ENCODE measurements at regions not wholly inside any gene's neighbourhood (a gene's known extent, or its start where the extent isn't known, plus 50 kb on each side); places are given as distances from the start of the nearest gene placed in this dataset.

GRCh38 chr11:76728778-76729177 is 54.4 kb upstream of the TSKU start:
- 94% methylated on average over 1 of the region's 1 CpG for WGBS (ENCODE audit: missing lambda C conversion rate)
- TF ChIP-seq USF2 (IDR thresholded peaks at IDR 0.05) (no peak), EHMT2 (IDR thresholded peaks at IDR 0.05; ENCODE audit: low read depth) (no peak), TFCP2L1 (CRISPR knock-in tag; IDR thresholded peaks at IDR 0.05) (no peak), HEYL (CRISPR knock-in tag; IDR thresholded peaks at IDR 0.05) (no peak), ZFP36 (IDR thresholded peaks at IDR 0.05; ENCODE audit: borderline replicate concordance, partially characterized antibody) (no peak), GATA3 (IDR thresholded peaks at IDR 0.05; ENCODE audit: borderline replicate concordance) (no peak), JUN (IDR thresholded peaks at IDR 0.05) (no peak), CHD4 (IDR thresholded peaks at IDR 0.05; ENCODE audit: borderline replicate concordance) (no peak), CBX8 (IDR thresholded peaks at IDR 0.05) (no peak), ATOH8 (CRISPR knock-in tag; IDR thresholded peaks at IDR 0.05; ENCODE audit: low read depth) (no peak), CEBPB (IDR thresholded peaks at IDR 0.05) (no peak), KDM1A (IDR thresholded peaks at IDR 0.05; ENCODE audit: low read depth) (no peak), CBX2 (IDR thresholded peaks at IDR 0.05; ENCODE audit: borderline replicate concordance, low read depth) (no peak), MAX (IDR thresholded peaks at IDR 0.05) (no peak), POLR2A (IDR thresholded peaks at IDR 0.05; ENCODE audit: low read length) (no peak)
- FAIRE-seq (no peak), DNase-seq (ENCODE audit: low read depth in 1 of 2, low spot score in 1 of 2) (no peak), ATAC-seq (no peak)
- no peaks in the 10 kb centered on the region; the same call in 2 of the 3 replicates for H3K4me1 ChIP-seq
- POLR2A ChIA-PET = no interaction called here
- no peak overlapping the region for H3K4me3 ChIP-seq
- no peak overlapping the region for H3K27ac ChIP-seq
- no peaks in the 10 kb centered on the region for H3K9me3 ChIP-seq
- CTCF ChIA-PET = interaction anchor here (1.0 to 9.8 kb wide), 5 partner anchors 30 to 362 kb away, joined by 3 to 207 read pairs (median 3); no protein-coding TSS in a partner anchor
- H3K4me2 ChIP-seq = no peak overlapping the region

GRCh38 chr11:76729214-76729613 is 53.9 kb upstream of the TSKU start:
- WGBS (ENCODE audit: missing lambda C conversion rate) = 85% methylated on average over 1 of the region's 1 CpG
- no peak for TF ChIP-seq CHD4 (IDR thresholded peaks at IDR 0.05; ENCODE audit: borderline replicate concordance)
- no peak for TF ChIP-seq ZNF302 (CRISPR knock-in tag; IDR thresholded peaks at IDR 0.05)
- no peak for TF ChIP-seq CBX8 (IDR thresholded peaks at IDR 0.05)
- no peak for TF ChIP-seq CTCF (IDR thresholded peaks at IDR 0.05)
- TF ChIP-seq PHF8 (IDR thresholded peaks at IDR 0.05; ENCODE audit: borderline replicate concordance, low read depth) = no peak
- no peak for TF ChIP-seq ATOH8 (CRISPR knock-in tag; IDR thresholded peaks at IDR 0.05; ENCODE audit: low read depth)
- TF ChIP-seq RCOR1 (IDR thresholded peaks at IDR 0.05; ENCODE audit: low read depth, low read length) = no peak
- no peak for TF ChIP-seq MAZ (IDR thresholded peaks at IDR 0.05; ENCODE audit: borderline replicate concordance, low read depth, low read length)
- TF ChIP-seq EP300 (IDR thresholded peaks at IDR 0.05) = no peak
- no peak for TF ChIP-seq SREBF2 (IDR thresholded peaks at IDR 0.05)
- no peak for TF ChIP-seq CBX2 (IDR thresholded peaks at IDR 0.05; ENCODE audit: borderline replicate concordance, low read depth)
- no peak for TF ChIP-seq MAFK (IDR thresholded peaks at IDR 0.05; ENCODE audit: partially characterized antibody)
- TF ChIP-seq KDM5A (IDR thresholded peaks at IDR 0.05) = no peak
- TF ChIP-seq TP53 (CRISPR knock-in tag; IDR thresholded peaks at IDR 0.05) = no peak
- ChIA-PET POLR2A (no interaction called here), CTCF (interaction anchor here (1.0 to 9.8 kb wide), 4 partner anchors 8 to 191 kb away, joined by 3 to 207 read pairs (median 20); no protein-coding TSS in a partner anchor)
- no peaks in the 10 kb centered on the region for H3K9me3 ChIP-seq
- peaks cover 3% of the 10 kb centered on the region for H3K4me1 ChIP-seq
- H3K4me2 ChIP-seq = no peak overlapping the region
- DNase-seq (ENCODE audit: low read depth in 1 of 2, low spot score in 1 of 2) (no peak), FAIRE-seq (no peak), ATAC-seq (no peak)
- H3K27ac ChIP-seq = no peak overlapping the region
- no peak overlapping the region for H3K4me3 ChIP-seq
